H1 (cell line): ENCODE measurements at regions not wholly inside any gene's neighbourhood (a gene's known extent, or its start where the extent isn't known, plus 50 kb on each side); places are given as distances from the start of the nearest gene placed in this dataset.

Source experiments
- ASH2L ChIP-seq: fragments of 200-600, 300-600 bp; sonication (generic); IDR thresholded peaks from one replicate; pipeline ENCODE4 v1.7.1; 2017; ENCODE audit warnings: low read length
- CHD1 ChIP-seq: IDR thresholded peaks from 2 replicates; pipeline ENCODE4 v1.6.1; 2012; ENCODE audit warnings: low read depth, low read length, improper control_type of control experiment
- GABPA ChIP-seq: IDR thresholded peaks from 2 replicates; pipeline ENCODE4 v1.6.1; 2011; ENCODE audit warnings: mild to moderate bottlenecking, low read length, moderate library complexity, borderline replicate concordance; ENCODE audit not compliant: insufficient read depth
- NANOG ChIP-seq: IDR thresholded peaks from 2 replicates; pipeline ENCODE4 v1.6.1; 2011; ENCODE audit warnings: low read length, low read depth, mild to moderate bottlenecking, inconsistent platforms; ENCODE audit not compliant: insufficient read depth, poor library complexity, severe bottlenecking
- TAF7 ChIP-seq: optimal IDR thresholded peaks from 2 replicates; pipeline ENCODE3; 2011; ENCODE audit warnings: low read depth, mild to moderate bottlenecking, inconsistent platforms, low read length, moderate library complexity, borderline replicate concordance

GRCh38 chr12:30015631-30016337 lies 232.0 kb upstream of the TMTC1 start (continued):
- TF ChIP-seq NANOG = no peak
- TF ChIP-seq ASH2L = no peak
- TF ChIP-seq TAF7 = no peak
- TF ChIP-seq GABPA = no peak
- no peak for TF ChIP-seq CHD1
